ENCODE measurements at regions not wholly inside any gene's neighbourhood (a gene's known extent, or its start where the extent isn't known, plus 50 kb on each side); places are given as distances from the start of the nearest gene placed in this dataset.

DNA sequence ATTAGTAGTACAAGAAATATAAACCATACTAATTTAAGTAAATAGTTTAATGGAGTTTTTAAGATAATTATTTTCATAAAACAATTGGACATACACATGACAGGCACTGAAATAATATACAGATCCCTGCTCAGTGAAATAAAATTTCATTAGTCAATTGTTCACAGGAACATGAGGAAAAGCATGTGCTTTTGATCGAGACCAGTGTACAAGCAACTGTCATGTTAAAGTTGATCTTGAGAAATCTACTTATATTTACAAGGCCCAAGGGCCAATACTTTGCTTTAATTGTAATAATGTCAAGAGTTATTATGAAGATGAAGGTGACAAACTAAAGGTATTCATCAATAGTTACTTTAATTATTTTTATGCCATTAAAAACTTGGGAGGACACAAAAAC, 792.7 kb upstream of the LUZP2 start:
- Histone ChIP-seq H3K27me3 (ENCODE audit: control insufficient read depth, insufficient read depth, low read length) (no peaks in the 10 kb centered on the region), H3K4me3 (ENCODE audit: insufficient read depth, low read depth, low read length) (no peak overlapping the region), H3K36me3 (replicated peaks; ENCODE audit: control insufficient read depth, insufficient read depth, low read length) (no peaks in the 10 kb centered on the region)
- DNase-seq, result no peak

GRCh38 chr11:23711981-23712380, 784.9 kb upstream of the LUZP2 start:
- no peaks in the 10 kb centered on the region for H3K36me3 ChIP-seq (replicated peaks; ENCODE audit: control insufficient read depth, insufficient read depth, low read length)
- no peaks in the 10 kb centered on the region for H3K27me3 ChIP-seq (ENCODE audit: control insufficient read depth, insufficient read depth, low read length)
- no peak overlapping the region for H3K4me3 ChIP-seq (ENCODE audit: insufficient read depth, low read depth, low read length)
- DNase-seq, result no peak

- no peak for DNase-seq
- Histone ChIP-seq H3K27me3 (ENCODE audit: control insufficient read depth, insufficient read depth, low read length) (no peaks in the 10 kb centered on the region), H3K4me3 (ENCODE audit: insufficient read depth, low read depth, low read length) (no peak overlapping the region), H3K36me3 (replicated peaks; ENCODE audit: control insufficient read depth, insufficient read depth, low read length) (no peaks in the 10 kb centered on the region)
Measured at GRCh38 chr11:23719016-23719415, 777.8 kb upstream of the LUZP2 start.

- H3K36me3 ChIP-seq (replicated peaks; ENCODE audit: control insufficient read depth, insufficient read depth, low read length), result no peaks in the 10 kb centered on the region
- no peak overlapping the region for H3K4me3 ChIP-seq (ENCODE audit: insufficient read depth, low read depth, low read length)
- no peaks in the 10 kb centered on the region for H3K27me3 ChIP-seq (ENCODE audit: control insufficient read depth, insufficient read depth, low read length)
- DNase-seq, result no peak
Measured at GRCh38 chr11:23723861-23724260, 773.0 kb upstream of the LUZP2 start.

- Histone ChIP-seq H3K27me3 (ENCODE audit: control insufficient read depth, insufficient read depth, low read length) (no peaks in the 10 kb centered on the region), H3K36me3 (replicated peaks; ENCODE audit: control insufficient read depth, insufficient read depth, low read length) (no peaks in the 10 kb centered on the region), H3K4me3 (ENCODE audit: insufficient read depth, low read depth, low read length) (no peak overlapping the region)
- no peak for DNase-seq
Measured at GRCh38 chr11:23725752-23726151, 771.1 kb upstream of the LUZP2 start.

- H3K27me3 ChIP-seq (ENCODE audit: control insufficient read depth, insufficient read depth, low read length), result no peaks in the 10 kb centered on the region
- H3K4me3 ChIP-seq (ENCODE audit: insufficient read depth, low read depth, low read length), result no peak overlapping the region
- DNase-seq, result no peak
- H3K36me3 ChIP-seq (replicated peaks; ENCODE audit: control insufficient read depth, insufficient read depth, low read length), result no peaks in the 10 kb centered on the region
Measured at GRCh38 chr11:23727387-23727786, 769.5 kb upstream of the LUZP2 start.

- peak; percentile 15 for DNase-seq
- H3K36me3 ChIP-seq (replicated peaks; ENCODE audit: control insufficient read depth, insufficient read depth, low read length), result no peaks in the 10 kb centered on the region
- H3K27me3 ChIP-seq (ENCODE audit: control insufficient read depth, insufficient read depth, low read length), result no peaks in the 10 kb centered on the region
- no peak overlapping the region for H3K4me3 ChIP-seq (ENCODE audit: insufficient read depth, low read depth, low read length)
Measured at GRCh38 chr11:23727794-23728193, 769.1 kb upstream of the LUZP2 start.

DNA sequence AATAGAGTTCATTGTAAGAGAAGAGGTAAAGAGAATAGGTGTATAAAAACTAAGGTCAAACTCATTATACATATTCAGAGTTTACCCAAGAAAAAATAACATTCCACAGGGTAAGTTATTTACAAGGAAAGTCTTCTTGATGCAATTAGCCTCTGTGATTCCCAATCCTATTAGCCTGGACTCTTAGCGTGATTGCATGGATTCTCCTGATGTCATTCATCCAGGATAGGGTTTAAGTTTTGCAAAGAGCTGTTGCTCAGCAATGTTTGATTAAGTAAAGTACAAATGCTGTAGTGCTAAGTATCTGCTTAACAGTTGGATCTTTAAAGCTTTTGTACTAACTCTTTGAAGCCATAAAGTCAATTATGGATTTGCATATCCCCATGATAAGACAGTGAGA, 767.8 kb upstream of the LUZP2 start:
- H3K36me3 ChIP-seq (replicated peaks; ENCODE audit: control insufficient read depth, insufficient read depth, low read length), result no peaks in the 10 kb centered on the region
- no peak overlapping the region for H3K4me3 ChIP-seq (ENCODE audit: insufficient read depth, low read depth, low read length)
- no peak for DNase-seq
- H3K27me3 ChIP-seq (ENCODE audit: control insufficient read depth, insufficient read depth, low read length), result no peaks in the 10 kb centered on the region

- DNase-seq, result peak; percentile 8
- Histone ChIP-seq H3K36me3 (replicated peaks; ENCODE audit: control insufficient read depth, insufficient read depth, low read length) (no peaks in the 10 kb centered on the region), H3K27me3 (ENCODE audit: control insufficient read depth, insufficient read depth, low read length) (no peaks in the 10 kb centered on the region), H3K4me3 (ENCODE audit: insufficient read depth, low read depth, low read length) (no peak overlapping the region)
Measured at GRCh38 chr11:23730307-23730998, 766.4 kb upstream of the LUZP2 start.

DNA sequence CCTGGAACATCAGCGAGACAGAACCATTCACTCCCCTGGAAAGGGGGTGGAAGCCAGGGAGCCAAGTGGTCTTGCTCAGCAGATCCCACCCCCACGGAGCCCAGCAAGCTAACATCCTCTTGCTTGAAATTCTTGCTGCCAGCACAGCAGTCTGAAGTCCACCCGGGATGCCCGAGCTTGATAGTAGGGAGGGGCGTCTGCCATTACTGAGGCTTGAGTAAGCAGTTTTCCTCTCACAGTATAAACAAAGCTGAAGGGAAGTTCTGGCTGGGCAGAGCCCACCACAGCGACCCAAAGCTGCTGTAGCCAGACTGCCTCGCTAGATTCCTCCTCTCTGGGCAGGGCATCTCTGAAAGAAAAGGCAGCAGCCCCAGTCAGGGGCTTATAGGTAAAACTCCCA, 764.8 kb upstream of the LUZP2 start:
- Histone ChIP-seq H3K27me3 (ENCODE audit: control insufficient read depth, insufficient read depth, low read length) (no peaks in the 10 kb centered on the region), H3K36me3 (replicated peaks; ENCODE audit: control insufficient read depth, insufficient read depth, low read length) (no peaks in the 10 kb centered on the region), H3K4me3 (ENCODE audit: insufficient read depth, low read depth, low read length) (no peak overlapping the region)
- DNase-seq, result no peak

GRCh38 chr11:23746896-23747295, 750.0 kb upstream of the LUZP2 start:
- no peak overlapping the region for H3K4me3 ChIP-seq (ENCODE audit: insufficient read depth, low read depth, low read length)
- no peaks in the 10 kb centered on the region for H3K36me3 ChIP-seq (replicated peaks; ENCODE audit: control insufficient read depth, insufficient read depth, low read length)
- no peak for DNase-seq
- H3K27me3 ChIP-seq (ENCODE audit: control insufficient read depth, insufficient read depth, low read length), result no peaks in the 10 kb centered on the region

GRCh38 chr11:23749762-23750430, 747.0 kb upstream of the LUZP2 start:
- Histone ChIP-seq H3K27me3 (ENCODE audit: control insufficient read depth, insufficient read depth, low read length) (no peaks in the 10 kb centered on the region), H3K4me3 (ENCODE audit: insufficient read depth, low read depth, low read length) (no peak overlapping the region), H3K36me3 (replicated peaks; ENCODE audit: control insufficient read depth, insufficient read depth, low read length) (no peaks in the 10 kb centered on the region)
- DNase-seq, result no peak

DNA sequence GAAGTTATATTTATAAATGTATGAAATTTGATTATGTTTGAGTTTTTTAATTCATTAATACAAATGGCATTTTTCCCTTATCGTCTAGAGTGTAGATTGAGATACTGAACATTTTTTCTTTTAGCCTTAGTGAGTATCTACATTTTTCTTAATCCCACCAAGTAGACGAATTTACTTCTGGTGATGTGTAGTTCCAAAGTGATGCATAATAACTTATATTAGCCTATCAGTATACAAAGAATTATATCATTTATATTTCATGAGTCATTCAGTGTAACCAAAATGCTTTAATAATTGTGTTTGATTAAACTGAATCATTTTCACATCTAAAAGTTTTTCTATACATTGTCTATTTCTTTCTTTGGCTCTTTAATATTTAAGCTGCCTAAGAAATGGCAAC, 745.6 kb upstream of the LUZP2 start:
- Histone ChIP-seq H3K27me3 (ENCODE audit: control insufficient read depth, insufficient read depth, low read length) (no peaks in the 10 kb centered on the region), H3K4me3 (ENCODE audit: insufficient read depth, low read depth, low read length) (no peak overlapping the region), H3K36me3 (replicated peaks; ENCODE audit: control insufficient read depth, insufficient read depth, low read length) (no peaks in the 10 kb centered on the region)
- no peak for DNase-seq

DNA sequence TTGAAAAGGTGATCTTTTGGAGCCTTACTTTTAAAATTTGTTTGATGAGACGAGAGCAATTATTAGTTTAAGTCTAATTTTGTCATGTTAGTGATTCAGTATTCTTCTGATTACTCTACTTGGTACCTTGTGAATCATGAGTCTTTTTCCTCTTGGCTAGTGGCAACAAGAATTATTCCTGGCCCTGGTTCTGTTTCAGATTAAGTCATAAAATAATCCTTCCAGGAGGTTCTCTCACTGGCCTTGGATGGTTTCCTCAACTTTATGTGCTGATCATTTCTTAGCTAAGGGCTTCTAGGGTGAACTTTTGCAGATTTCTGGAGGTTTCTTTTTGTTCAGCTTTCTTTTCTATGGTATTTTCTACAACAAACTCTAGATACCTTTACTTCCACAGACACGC, 741.8 kb upstream of the LUZP2 start:
- no peak for DNase-seq
- H3K27me3 ChIP-seq (ENCODE audit: control insufficient read depth, insufficient read depth, low read length), result no peaks in the 10 kb centered on the region
- no peak overlapping the region for H3K4me3 ChIP-seq (ENCODE audit: insufficient read depth, low read depth, low read length)
- no peaks in the 10 kb centered on the region for H3K36me3 ChIP-seq (replicated peaks; ENCODE audit: control insufficient read depth, insufficient read depth, low read length)

DNA sequence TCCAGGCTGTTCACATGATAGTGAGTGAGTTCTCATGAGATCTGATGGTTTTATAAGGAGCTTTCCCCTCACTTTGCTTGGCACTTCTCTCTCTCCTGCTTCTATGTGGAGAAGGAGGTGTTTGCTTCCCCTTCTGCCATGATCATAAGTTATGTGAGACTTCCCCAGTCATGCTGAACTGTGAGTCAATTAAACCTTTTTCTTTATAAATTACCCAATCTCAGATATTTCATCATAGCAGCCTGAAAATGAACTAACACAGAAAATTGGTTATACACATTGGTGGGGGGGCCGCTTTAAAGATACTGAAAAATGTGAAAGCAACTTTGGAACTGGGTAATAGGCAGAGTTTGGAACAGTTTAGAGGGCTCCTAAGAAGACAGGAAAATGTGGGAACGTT, 741.1 kb upstream of the LUZP2 start:
- Histone ChIP-seq H3K4me3 (ENCODE audit: insufficient read depth, low read depth, low read length) (no peak overlapping the region), H3K27me3 (ENCODE audit: control insufficient read depth, insufficient read depth, low read length) (no peaks in the 10 kb centered on the region), H3K36me3 (replicated peaks; ENCODE audit: control insufficient read depth, insufficient read depth, low read length) (no peaks in the 10 kb centered on the region)
- DNase-seq, result no peak

Data from H7 (cell line).